ENCODE measurements at regions not wholly inside any gene's neighbourhood (a gene's known extent, or its start where the extent isn't known, plus 50 kb on each side); places are given as distances from the start of the nearest gene placed in this dataset.

- DNase-seq, result no peak
- H3K27ac ChIP-seq, result no peak overlapping the region
- no peaks in the 10 kb centered on the region for H3K36me3 ChIP-seq (ENCODE audit: insufficient read depth in 1 of 2, low read depth in 1 of 2)
- no peak overlapping the region for H3K4me3 ChIP-seq
- TF ChIP-seq CTCF (IDR thresholded peaks at IDR 0.05), result no peak
- H3K27me3 ChIP-seq (ENCODE audit: insufficient read depth in 3 of 3, low read length in 2 of 3), result no peaks in the 10 kb centered on the region
- ATAC-seq, result no peak
- 67 to 80% (median 76%) methylated on average over 5 of the region's 5 CpGs for WGBS, 3 donors
- H3K4me1 ChIP-seq, result no peaks in the 10 kb centered on the region
- H3K9me3 ChIP-seq, result no peaks in the 10 kb centered on the region
- intact Hi-C loops (cut with DNase I), result no loop called here
Measured at GRCh38 chr20:4585758-4586157, 100.5 kb upstream of the PRNP start.

GRCh38 chr20:4585104-4585753, 101.0 kb upstream of the PRNP start:
- no peaks in the 10 kb centered on the region for H3K9me3 ChIP-seq
- TF ChIP-seq CTCF (IDR thresholded peaks at IDR 0.05), result no peak
- H3K36me3 ChIP-seq (ENCODE audit: insufficient read depth in 1 of 2, low read depth in 1 of 2), result no peaks in the 10 kb centered on the region
- no peaks in the 10 kb centered on the region for H3K27me3 ChIP-seq (ENCODE audit: insufficient read depth in 3 of 3, low read length in 2 of 3)
- 85 to 91% (median 86%) methylated on average over 3 of the region's 3 CpGs for WGBS, 3 donors
- no peak overlapping the region for H3K4me3 ChIP-seq
- H3K27ac ChIP-seq, result no peak overlapping the region
- DNase-seq (no peak), ATAC-seq (no peak)
- intact Hi-C loops (cut with DNase I), result no loop called here
- H3K4me1 ChIP-seq, result no peaks in the 10 kb centered on the region

DNA sequence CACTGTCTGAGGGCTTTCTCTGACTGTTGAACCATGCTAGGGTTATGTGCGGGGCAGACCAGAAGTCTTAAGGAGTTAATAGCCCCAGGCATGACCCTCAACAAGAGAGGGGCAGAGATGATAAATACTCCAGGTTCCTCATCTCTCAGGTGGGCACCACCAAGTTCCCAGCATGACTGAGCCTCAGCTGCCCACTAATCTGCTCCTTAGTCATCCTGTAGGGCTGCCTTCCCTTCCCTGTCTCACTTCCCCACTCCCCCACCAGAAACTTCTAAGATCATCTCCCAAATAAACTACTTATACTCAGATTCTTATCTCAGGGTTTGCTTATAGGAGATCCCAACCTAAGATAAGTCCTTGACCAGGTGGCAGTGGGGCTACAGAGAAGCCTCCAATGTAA, 101.7 kb upstream of the PRNP start:
- Histone ChIP-seq H3K4me3 (no peak overlapping the region), H3K27ac (no peak overlapping the region), H3K9me3 (no peaks in the 10 kb centered on the region), H3K27me3 (ENCODE audit: insufficient read depth in 3 of 3, low read length in 2 of 3) (no peaks in the 10 kb centered on the region), H3K36me3 (ENCODE audit: insufficient read depth in 1 of 2, low read depth in 1 of 2) (no peaks in the 10 kb centered on the region), H3K4me1 (no peaks in the 10 kb centered on the region)
- DNase-seq (no peak), ATAC-seq (no peak)
- no peak for TF ChIP-seq CTCF (IDR thresholded peaks at IDR 0.05)
- 87 to 93% (median 90%) methylated on average over 1 of the region's 1 CpG for WGBS, 3 donors
- intact Hi-C loops (cut with DNase I), result no loop called here

- 57 to 65% (median 61%) methylated on average over 5 of the region's 5 CpGs for WGBS, 3 donors
- Histone ChIP-seq H3K27ac (no peak overlapping the region), H3K9me3 (no peaks in the 10 kb centered on the region), H3K27me3 (ENCODE audit: insufficient read depth in 3 of 3, low read length in 2 of 3) (no peaks in the 10 kb centered on the region), H3K36me3 (ENCODE audit: insufficient read depth in 1 of 2, low read depth in 1 of 2) (no peaks in the 10 kb centered on the region), H3K4me1 (no peaks in the 10 kb centered on the region), H3K4me3 (no peak overlapping the region)
- intact Hi-C loops (cut with DNase I), result no loop called here
- no peak for TF ChIP-seq CTCF (IDR thresholded peaks at IDR 0.05)
- no peak for ATAC-seq
- DNase-seq, result no peak
Measured at GRCh38 chr20:4581838-4582237, 104.4 kb upstream of the PRNP start.

- intact Hi-C loops (cut with DNase I), result no loop called here
- DNase-seq (no peak), ATAC-seq (no peak)
- Histone ChIP-seq H3K4me1 (no peaks in the 10 kb centered on the region), H3K4me3 (no peak overlapping the region), H3K9me3 (no peaks in the 10 kb centered on the region), H3K36me3 (ENCODE audit: insufficient read depth in 1 of 2, low read depth in 1 of 2) (no peaks in the 10 kb centered on the region), H3K27me3 (ENCODE audit: insufficient read depth in 3 of 3, low read length in 2 of 3) (peaks cover 0 to 2% (median 0%) of the 10 kb centered on the region in 3 donors), H3K27ac (no peak overlapping the region)
- TF ChIP-seq CTCF (IDR thresholded peaks at IDR 0.05), result no peak
- WGBS, 3 donors, result 61 to 82% (median 69%) methylated on average over 1 of the region's 1 CpG
Measured at GRCh38 chr20:4578375-4578774, 107.9 kb upstream of the PRNP start.
